ENCODE measurements at regions not wholly inside any gene's neighbourhood (a gene's known extent, or its start where the extent isn't known, plus 50 kb on each side); places are given as distances from the start of the nearest gene placed in this dataset.

- TF ChIP-seq CTCF (conservative IDR thresholded peaks at IDR 0.05; ENCODE audit: low read length) (no peak), EZH2phosphoT487 (IDR thresholded peaks at IDR 0.05; ENCODE audit: borderline replicate concordance, low read depth, low read length) (no peak)
Observed at GRCh38 chr12:3354586-3354985, 136.4 kb upstream of the PRMT8 start.
